Activated gamma-delta T cell (primary cell): ENCODE measurements at regions not wholly inside any gene's neighbourhood (a gene's known extent, or its start where the extent isn't known, plus 50 kb on each side); places are given as distances from the start of the nearest gene placed in this dataset.

Source experiments
- DNase-seq: peaks from one replicate; lab custom pipeline; 2025; lab: John Stamatoyannopoulos, UW

- DNase-seq: no peak
These were observed 439.8 kb upstream of the JARID2 start for GRCh38 chr6:14806101-14806500.

GRCh38 chr6:14807130-14807529, 438.7 kb upstream of the JARID2 start:
- DNase-seq: no peak

GRCh38 chr6:14807971-14808370, 437.9 kb upstream of the JARID2 start:
- DNase-seq: no peak

DNA sequence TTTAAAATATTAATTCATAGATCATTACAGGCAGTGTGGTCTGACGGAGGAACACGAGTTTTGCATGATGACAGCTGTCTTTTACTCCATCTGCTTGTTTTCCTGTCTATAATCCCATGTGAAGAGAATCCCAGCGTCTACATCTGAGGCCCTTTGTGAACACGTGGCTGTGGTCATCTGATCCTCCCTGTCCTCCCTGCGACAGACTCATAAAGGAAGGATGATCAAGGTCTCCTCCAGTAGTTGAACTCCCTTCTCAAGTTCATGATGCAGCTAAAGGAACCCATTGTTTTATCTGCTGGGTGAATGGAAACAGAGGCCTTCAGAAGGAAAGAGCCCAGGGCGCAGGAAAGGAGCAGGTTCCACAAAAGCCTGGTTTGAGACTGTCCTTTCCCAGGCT, 435.8 kb upstream of the JARID2 start:
- DNase-seq: no peak

DNA sequence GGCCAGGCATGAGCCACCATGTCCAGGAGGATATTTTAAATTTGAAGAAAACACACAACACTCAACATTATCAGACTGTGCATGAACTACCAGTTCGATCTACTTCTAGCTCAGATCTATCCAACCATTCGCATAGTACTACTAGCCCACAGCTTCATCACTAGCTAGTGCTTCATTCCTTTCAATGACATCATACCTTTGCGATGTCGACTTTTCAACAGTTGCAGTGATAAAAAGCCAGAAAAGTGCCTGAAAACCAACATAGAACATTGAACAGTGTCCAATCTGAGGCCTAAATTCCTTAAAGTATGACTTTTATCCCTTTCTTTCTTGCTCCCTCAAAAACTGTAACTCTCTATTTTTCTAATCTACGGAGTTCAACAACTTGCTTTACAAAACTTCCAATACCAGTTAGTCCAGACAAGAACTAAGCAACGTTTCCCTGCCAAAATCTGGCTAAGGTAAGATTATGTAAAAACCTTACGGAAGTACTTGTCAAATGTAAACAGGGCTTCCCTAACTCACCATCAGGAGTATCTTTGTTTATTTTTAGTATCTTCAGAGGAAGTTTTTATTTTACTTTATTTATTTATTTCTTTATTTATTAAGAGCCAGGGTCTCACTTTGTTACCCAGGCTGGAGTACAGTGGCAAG, 434.0 kb upstream of the JARID2 start:
- no peak for DNase-seq

DNA sequence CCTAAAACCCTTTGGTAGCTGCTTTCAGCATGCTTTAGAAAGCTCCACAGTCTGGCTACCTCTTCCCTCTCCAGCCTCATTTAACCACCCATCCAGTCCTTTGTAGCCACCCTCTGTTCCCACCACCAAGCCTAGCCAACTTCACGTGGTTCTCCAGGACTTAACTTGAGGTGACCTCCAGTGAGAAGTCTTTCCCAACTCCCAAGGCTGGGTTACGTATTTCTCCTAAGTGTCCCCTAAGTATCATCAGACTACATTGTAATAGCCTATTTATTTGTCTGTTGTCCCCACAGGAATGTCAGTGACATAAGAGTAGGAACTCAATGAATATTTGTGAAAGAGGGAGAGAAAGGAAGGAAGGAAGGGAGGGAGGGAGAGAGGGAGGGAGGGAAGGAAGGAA, 431.9 kb upstream of the JARID2 start:
- DNase-seq: no peak

GRCh38 chr6:14816116-14816859, 429.6 kb upstream of the JARID2 start:
- no peak for DNase-seq

DNA sequence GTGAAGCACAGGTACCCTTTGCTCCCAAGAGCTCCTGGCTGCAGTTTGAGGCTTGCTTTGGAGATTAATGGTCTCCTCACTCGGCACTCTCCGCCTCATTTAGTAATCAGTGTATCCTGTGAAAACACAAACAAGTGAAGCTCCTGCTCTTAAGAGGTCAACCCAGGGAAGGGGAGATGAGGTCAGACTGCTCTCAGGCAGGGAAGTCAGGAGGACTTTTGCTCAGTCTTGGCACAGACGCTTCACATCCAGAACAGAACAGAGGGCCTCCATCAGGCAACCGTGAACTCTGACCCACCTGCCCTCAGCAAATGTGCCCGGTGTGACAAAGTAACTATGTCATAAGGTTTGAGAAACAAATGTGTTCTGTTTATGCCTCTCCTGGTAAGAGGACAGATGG, 428.8 kb upstream of the JARID2 start:
- DNase-seq: no peak

DNA sequence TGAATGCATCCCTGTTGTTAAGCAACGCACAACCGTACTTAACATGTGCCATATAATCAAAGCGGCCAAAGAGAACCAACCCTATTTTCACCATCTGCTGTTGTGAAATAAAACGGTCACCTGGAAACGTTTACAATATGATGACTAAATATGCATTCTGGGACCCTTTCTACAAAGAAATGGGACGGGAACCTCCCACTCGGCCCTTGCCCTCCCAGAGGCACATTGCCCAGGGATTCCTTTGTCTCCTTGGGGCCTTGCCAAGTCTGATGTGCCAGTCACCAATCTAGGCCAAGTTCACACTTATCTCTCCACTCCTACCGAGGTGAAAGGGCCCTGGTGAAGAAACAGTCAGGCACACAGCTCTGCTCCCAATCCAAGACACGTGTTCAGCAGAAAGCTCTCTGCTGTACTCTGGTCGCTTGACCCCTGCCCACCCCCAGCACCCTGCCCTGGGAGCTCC, 427.4 kb upstream of the JARID2 start:
- DNase-seq: no peak

DNA sequence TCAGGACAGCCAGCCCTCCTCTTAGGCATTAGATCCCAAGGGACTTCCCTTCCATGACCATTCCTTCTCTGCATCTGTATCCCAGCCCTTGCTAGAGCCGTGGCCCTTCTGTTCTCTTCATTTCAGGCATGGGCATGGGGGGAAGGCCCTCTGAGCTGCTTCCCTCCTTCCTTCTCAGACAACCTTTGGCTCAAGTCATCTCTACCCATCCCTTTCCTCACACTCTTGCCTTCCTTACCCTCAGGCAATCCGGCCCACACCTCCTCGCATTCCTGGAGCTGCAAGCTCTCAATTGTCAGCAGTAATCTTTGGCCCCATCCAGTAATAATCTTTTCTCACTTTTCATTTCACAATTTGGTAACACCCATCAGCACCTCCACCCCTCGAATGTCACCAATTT, 426.9 kb upstream of the JARID2 start:
- DNase-seq: no peak

GRCh38 chr6:14819840-14820420, 425.9 kb upstream of the JARID2 start:
- DNase-seq: no peak

- no peak for DNase-seq
These were observed 423.8 kb upstream of the JARID2 start for GRCh38 chr6:14822012-14822553.

DNA sequence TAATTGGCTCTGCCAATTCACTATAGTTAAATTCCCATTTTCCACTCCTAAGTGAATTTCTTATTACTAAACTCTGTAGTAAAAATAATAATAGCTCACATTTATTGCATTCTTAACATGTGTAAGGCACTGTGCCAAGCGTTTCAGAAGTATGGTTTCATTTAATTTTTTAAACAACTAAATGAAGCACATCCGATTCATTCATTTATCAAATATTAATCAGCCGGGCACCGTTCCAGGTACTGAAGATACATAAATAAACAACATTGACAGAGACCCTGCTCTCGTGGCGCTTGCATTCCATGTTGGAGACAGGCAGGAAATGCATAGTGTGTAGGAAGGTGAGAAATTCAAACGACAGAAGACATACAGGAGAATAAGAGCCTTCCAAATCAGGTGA, 423.2 kb upstream of the JARID2 start:
- no peak for DNase-seq

GRCh38 chr6:14824060-14824459, 421.8 kb upstream of the JARID2 start:
- DNase-seq: no peak

DNA sequence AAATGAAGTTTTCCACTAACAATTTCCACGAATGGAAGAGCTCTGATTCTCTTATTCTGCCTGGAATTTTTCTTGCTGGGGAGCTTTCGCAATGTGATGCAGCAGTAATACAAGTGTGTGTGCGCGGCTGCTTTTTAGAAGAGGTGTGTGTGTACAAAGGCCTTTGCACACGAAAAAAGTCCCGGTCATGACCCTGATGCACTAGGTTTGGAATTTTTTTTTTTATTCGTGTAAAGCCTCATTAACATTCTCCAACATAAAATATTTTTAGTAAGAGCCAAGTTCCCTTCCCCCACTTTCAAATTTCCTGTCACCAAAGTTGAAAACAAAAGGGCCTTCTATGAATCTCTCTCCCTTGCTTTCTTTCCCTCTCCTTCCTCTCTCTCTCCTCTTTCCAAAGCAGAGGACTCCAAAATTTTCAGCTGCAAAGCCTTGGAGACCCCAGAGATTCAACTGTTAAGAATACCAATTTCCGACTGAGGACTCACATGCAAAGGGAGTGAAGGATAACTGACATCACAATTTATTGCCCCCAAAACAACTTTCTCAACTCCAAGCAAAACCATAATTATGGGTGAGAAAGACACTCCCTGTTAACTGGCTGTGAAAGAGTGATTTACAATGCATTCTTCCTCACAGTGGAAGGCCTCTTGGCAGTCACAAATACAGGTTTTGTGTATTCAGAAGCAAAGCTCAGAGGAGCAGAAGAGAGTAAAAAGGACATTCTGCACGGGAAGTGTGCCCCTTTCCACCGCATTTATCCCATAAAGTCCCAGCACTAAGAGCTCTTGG, 421.2 kb upstream of the JARID2 start:
- no peak for DNase-seq

- DNase-seq: no peak
These were observed 419.4 kb upstream of the JARID2 start for GRCh38 chr6:14826456-14826855.

GRCh38 chr6:14827354-14827753, 418.5 kb upstream of the JARID2 start:
- DNase-seq: no peak

DNA sequence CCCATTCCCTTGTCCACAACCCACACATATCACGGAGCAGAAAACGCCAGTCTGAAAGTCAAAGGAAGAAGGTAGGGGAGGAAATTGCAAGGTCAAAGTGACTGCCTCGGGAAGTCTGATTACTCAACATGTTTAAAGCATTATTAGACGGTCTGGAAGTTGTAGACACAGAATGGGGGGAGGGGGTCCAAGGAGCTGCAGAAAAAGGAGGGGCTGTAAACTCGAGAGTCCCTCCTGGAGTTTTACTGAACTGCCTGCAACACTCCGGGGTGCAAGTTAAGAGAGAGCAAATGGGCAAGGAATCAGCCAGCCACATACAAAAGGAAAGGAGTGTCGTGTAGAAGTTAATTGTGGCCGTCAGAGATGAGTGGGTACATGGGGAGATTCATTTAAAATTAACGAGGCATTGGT, 417.7 kb upstream of the JARID2 start:
- DNase-seq: no peak

DNA sequence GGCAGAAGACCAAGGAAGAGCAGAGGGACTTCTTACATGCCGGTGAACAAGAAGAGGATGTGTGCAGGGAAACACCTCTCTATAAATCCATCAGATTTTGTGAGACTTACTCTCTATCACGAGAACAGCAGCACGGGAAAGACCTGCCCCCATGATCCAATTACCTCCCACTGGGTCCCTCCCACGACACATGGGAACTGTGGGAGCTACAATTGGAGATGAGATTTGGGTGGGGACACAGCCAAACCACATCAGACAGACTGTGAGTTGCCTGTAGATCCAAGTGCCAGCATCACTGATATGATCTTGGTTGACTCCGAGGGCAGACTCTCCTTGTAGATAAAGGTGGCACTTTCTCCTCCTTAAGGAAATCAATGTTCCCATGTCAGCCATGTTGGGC, 414.8 kb upstream of the JARID2 start:
- DNase-seq: no peak

GRCh38 chr6:14831937-14832336, 413.9 kb upstream of the JARID2 start:
- no peak for DNase-seq

DNA sequence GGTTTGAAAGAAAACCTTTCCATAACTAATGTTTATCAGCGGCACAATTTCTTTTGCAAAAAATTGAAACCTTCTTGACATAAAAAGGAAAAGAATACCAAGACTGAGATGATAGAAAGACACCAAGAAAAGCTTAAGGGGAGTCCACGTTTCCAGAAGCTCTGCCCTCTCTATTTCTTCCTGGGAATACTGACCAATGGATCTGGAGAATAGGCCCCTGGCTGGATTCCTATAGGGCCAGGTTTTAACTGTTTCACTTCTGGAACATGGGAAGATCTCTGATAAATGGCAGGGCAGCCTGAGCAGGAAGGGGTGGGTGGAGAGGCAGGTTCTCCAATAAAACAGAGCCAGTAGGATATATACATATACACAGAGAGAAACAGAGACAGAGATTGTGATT, 413.4 kb upstream of the JARID2 start:
- DNase-seq: no peak

DNA sequence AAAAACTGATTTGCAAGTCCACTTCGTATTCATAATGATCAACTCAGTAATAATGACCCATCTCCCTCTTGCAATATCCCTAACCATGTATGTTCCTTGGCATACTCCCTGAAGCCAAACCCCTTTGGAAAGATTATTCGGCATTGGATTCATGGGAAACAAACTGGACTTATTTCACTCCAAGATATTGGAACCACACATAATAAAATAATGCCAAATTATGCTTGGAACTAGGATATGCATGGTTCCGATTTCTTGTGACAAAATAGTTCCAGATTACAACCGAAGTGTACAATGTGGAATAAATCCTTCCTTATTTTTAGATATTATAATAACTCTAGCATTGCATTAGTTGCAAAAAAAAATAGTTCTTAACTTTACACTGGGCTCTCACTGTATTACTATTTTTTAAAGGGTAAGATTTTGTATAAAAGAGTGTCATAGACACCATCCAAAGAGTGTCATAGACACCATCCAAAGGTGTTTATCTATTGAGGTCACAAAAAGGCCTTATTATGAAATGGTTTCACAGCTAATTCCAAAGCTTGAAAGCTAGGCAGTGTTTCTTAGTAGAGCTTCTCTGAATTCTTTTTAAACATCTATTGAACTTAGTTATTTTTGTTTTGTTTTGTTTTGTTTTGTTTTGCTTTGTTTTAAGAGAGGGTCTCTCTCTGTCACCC, 410.9 kb upstream of the JARID2 start:
- DNase-seq: no peak
